ENCODE measurements at regions not wholly inside any gene's neighbourhood (a gene's known extent, or its start where the extent isn't known, plus 50 kb on each side); places are given as distances from the start of the nearest gene placed in this dataset.
"Not testable (repeated sequence)": the region's sequence is repeated elsewhere in the genome, so short reads cannot be mapped to it uniquely, and the experiment has no call there.

- DNase-seq (ENCODE audit: low read depth), result no peak
Measured at GRCh38 chr5:147081311-147081764, 153.5 kb upstream of the STK32A start.

GRCh38 chr5:147084702-147085101 lies 150.1 kb upstream of the STK32A start:
- DNase-seq (ENCODE audit: low read depth), result no peak

- DNase-seq (ENCODE audit: low read depth), result no peak
Measured at GRCh38 chr5:147085409-147085808, 149.4 kb upstream of the STK32A start.

GRCh38 chr5:147092044-147092443 lies 142.8 kb upstream of the STK32A start:
- no peak for DNase-seq (ENCODE audit: low read depth)

- DNase-seq (ENCODE audit: low read depth), result no peak
Measured at GRCh38 chr5:147093138-147093537, 141.7 kb upstream of the STK32A start.

GRCh38 chr5:147095740-147096139 lies 139.1 kb upstream of the STK32A start:
- DNase-seq (ENCODE audit: low read depth), result no peak

- no peak for DNase-seq (ENCODE audit: low read depth)
Measured at GRCh38 chr5:147098233-147098790, 136.5 kb upstream of the STK32A start.

- no peak for DNase-seq (ENCODE audit: low read depth)
Measured at GRCh38 chr5:147101659-147102369, 133.0 kb upstream of the STK32A start.

- DNase-seq (ENCODE audit: low read depth), result no peak
Measured at GRCh38 chr5:147112899-147113298, 121.9 kb upstream of the STK32A start.

GRCh38 chr5:147113967-147114366 lies 120.9 kb upstream of the STK32A start:
- DNase-seq (ENCODE audit: low read depth), result no peak

GRCh38 chr5:147139759-147140158 lies 95.1 kb upstream of the STK32A start:
- not testable (repeated sequence) for DNase-seq (ENCODE audit: low read depth)

GRCh38 chr5:147140558-147140957 lies 94.3 kb upstream of the STK32A start:
- DNase-seq (ENCODE audit: low read depth), result no peak

GRCh38 chr5:147141580-147141979 lies 93.2 kb upstream of the STK32A start:
- DNase-seq (ENCODE audit: low read depth), result not testable (repeated sequence)

- DNase-seq (ENCODE audit: low read depth), result no peak
Measured at GRCh38 chr5:147143215-147143614, 91.6 kb upstream of the STK32A start.

- no peak for DNase-seq (ENCODE audit: low read depth)
Measured at GRCh38 chr5:147145328-147145727, 89.5 kb upstream of the STK32A start.

GRCh38 chr5:147148715-147149114 lies 86.1 kb upstream of the STK32A start:
- no peak for DNase-seq (ENCODE audit: low read depth)

GRCh38 chr5:147152086-147152485 lies 82.7 kb upstream of the STK32A start:
- no peak for DNase-seq (ENCODE audit: low read depth)

GRCh38 chr5:147154809-147155208 lies 80.0 kb upstream of the STK32A start:
- no peak for DNase-seq (ENCODE audit: low read depth)

GRCh38 chr5:147156012-147156411 lies 78.8 kb upstream of the STK32A start:
- no peak for DNase-seq (ENCODE audit: low read depth)

- no peak for DNase-seq (ENCODE audit: low read depth)
Measured at GRCh38 chr5:147160902-147161700, 73.7 kb upstream of the STK32A start.

GRCh38 chr5:147162740-147163139 lies 72.1 kb upstream of the STK32A start:
- no peak for DNase-seq (ENCODE audit: low read depth)

- DNase-seq (ENCODE audit: low read depth), result no peak
Measured at GRCh38 chr5:147167529-147167928, 67.3 kb upstream of the STK32A start.
